GM18502 (cell line): ENCODE measurements at regions not wholly inside any gene's neighbourhood (a gene's known extent, or its start where the extent isn't known, plus 50 kb on each side); places are given as distances from the start of the nearest gene placed in this dataset.
"Not testable (repeated sequence)": the region's sequence is repeated elsewhere in the genome, so short reads cannot be mapped to it uniquely, and the experiment has no call there.

Experiments
- ATAC-seq: cut with Tn5 transposase; IDR thresholded peaks from one replicate; pipeline ENCODE4 v1.9.1; 2021; ENCODE audit warnings: mild to moderate bottlenecking; ENCODE audit not compliant: unreplicated experiment, poor library complexity

DNA sequence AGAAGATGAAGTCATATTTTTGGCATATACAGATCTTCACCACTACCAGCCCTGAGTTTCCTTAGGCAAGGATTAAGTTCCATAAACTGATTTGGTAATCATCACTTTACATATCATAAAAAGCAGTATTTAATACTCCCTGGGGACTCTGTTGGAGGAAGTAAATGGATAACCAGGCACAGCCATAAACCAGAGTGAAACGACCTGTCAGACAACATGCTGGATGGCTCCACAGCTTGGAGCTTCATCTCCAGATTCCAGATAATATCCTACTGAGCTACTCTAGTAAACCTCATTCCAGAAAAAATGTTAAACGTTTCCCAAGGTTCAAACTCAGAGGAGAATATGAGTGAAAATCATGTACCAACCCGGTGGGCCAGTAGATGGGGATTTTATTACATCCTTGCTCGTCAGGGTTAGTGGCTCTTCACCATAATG, 109.2 kb downstream of the BASP1 start:
- no peak for ATAC-seq

DNA sequence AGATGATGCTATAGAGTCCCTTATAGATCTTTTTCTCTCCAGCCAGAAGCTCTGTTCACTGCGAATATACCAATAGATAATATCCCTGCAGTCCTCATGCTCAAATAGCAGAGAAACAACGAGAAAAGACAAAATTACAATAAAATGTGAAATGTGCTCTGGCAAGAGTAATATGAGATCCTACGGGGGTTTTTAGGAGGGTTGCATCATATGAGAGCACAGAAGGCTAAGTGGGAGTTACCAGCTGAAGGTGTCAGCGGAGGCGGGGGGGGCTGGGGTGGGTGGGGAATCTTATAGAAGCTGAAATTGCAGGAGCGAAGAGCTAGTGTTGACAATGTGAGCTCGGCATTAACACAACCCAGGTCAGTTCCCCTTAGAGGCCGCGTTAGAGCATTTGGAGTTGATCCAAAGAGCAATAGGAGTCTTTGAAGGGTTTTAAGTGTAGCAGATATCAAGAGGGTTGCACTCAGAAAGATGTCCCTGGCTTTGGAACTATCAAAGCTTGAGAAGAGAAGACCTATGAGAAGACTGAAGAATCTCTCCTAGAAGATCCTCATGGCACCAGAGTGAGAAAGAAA, 109.7 kb downstream of the BASP1 start:
- no peak for ATAC-seq

DNA sequence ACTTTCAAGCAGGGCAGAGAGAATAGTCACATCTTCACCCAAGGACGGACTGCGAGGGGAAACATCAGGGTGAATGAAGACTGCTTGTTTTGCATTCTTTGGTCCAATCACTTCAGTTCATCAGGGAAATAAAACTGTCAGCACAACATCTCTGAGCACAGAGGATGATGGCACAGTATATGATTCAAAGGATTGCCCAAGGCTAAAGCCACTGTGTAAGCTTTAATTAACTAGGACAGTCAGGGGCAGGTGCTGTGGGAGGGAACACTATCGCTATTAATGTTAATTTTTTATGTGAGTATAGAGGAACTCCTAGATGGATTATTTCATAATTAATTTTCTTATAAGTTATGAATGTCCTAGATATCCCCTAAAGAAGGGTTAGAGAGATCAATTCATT, 112.1 kb downstream of the BASP1 start:
- no peak for ATAC-seq

DNA sequence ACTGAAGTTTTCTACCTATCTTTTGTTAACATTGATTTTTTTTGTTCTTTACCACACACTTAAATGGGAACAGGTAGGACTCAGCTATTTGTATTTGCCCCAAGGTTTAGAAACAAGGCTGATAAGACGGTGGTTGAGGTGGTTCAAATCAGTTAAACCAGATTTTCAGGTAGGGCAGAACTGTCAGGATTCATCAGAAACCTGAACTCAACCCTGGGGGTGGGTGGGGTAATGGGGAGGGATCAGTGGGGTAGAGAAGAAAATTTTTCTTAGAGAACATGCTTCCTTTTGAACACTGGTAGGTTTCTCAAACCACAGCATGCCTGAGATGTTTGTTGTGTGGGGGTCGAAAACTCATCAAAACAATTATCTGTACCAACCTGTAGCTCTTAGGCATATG, 113.0 kb downstream of the BASP1 start:
- ATAC-seq: no peak

DNA sequence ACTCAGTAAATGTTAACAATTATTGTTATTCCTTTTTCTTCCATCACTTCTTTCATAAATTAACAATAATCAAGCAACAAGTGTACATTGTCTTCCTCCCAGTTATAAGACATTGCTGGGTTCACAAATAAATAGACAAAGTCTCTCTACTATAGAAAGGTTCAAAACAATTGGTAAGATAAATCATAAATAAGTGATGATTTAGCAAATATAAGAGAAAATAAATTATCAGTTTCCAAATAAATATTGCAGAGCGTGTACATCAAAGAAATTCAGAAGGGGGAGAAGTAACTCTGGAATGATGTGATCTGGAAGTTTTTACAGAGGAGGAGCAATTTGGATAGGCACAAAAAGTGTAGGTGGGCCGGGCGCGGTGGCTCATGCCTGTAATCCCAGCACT, 114.2 kb downstream of the BASP1 start:
- ATAC-seq: no peak

DNA sequence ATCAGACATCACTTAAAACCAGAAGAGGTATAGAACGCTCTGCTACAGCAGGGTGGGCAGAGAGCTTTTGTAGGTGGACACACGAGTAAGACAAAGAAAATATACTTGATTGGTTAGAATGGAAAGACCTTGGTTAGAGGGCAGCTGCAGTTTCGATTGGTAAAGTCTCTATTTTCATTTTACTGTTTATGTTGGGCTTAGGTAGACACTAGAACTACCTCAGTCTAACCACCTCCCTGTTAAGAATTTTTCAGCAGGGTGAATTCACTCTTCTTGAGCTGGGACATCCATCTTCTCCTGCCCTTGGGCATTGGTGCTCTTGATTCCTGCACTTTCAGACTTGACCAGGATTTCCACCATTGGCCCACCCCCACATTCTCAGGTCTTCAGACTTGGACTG, 116.3 kb downstream of the BASP1 start:
- no peak for ATAC-seq

DNA sequence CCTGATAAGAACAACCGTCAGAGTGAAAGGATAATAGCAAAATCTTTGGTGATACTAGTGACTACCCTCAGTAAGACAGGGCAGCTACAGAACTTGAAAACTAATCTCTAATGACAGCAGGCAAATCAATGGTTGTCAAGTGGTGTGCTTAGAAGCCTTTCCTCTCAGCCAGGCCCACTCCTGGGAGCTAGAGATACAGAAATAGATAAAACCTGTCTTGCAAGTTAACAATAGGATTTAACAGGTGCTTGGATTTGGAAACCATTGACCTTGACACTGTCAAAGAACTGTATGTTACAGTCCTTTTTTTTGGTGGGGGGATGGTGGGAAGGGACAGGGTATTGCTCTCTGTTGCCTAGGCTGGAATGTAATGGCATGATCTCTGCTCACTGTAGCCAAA, 118.6 kb downstream of the BASP1 start:
- ATAC-seq: no peak

DNA sequence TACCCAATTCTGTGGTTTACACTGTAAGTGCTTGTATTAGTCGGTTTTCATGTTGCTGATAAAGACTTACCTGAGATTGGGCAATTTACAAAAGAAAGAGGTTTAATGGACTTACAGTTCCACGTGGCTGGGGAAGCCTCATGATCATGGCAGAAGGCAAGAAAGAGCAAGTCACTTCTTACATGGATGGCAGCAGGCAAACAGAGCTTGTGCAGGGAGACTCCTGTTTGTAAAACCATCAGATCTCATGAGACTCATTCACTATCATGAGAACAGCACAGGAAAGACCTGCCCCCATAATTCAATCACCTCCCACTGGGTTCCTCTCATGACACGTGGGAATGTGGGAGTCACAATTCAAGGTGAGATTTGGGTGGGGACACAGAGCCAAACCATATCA, 119.3 kb downstream of the BASP1 start:
- not testable (repeated sequence) for ATAC-seq

DNA sequence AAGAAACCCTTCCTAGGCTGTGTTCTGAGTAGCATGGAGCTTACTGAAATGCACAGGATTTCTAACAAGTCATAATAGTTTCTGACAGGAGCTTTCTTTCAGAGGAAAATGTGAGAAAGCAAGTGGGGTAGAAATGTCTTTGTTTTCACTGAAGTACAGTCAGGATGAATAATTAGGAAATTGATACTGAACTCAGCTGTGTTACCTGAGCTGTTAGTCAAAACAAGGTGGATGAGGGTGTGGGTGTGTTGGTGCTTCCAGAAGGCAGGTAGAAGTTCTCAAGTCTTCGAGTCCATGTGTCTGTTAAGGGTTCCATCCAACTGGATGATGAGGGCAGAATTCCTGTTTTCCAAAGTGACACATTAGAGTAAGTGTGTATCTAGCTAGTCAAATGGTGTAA, 122.4 kb downstream of the BASP1 start:
- no peak for ATAC-seq

DNA sequence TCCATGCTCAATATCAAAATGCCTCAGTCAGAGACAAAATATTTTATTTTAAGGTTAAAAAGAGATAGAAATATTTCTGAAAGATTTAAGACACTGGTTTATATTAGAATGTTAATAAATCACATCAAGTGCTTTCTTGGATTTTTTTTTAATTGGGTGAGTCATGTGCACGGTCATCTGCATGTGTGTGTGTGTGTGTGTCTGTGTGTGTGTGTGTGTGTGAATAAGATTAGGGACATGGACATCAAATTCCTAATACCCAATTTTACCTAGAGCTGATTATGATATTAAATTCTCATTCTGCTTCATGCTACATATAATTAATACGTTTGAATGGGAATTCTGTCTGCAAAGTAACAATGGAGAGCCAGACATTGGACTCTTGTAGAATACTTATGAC, 122.9 kb downstream of the BASP1 start:
- ATAC-seq: no peak

DNA sequence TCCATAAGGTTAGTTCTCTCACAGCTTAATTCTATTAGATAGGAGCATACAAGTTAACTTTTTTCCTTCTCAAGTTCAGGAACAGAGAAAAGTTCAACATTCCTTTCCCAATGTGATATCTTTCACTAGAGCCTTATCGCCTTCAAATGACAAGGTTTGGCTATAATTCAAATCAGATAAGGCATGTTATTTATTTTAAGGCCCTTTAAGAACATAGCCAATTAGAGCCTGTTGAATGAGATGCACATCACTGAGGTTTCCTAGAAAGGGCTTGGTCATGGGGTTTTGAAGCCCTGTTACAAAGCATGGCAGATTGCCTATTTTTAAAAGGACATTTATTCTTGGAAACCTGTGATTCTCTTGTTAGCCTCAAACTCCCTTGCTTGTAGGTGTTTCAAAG, 123.4 kb downstream of the BASP1 start:
- ATAC-seq: no peak

DNA sequence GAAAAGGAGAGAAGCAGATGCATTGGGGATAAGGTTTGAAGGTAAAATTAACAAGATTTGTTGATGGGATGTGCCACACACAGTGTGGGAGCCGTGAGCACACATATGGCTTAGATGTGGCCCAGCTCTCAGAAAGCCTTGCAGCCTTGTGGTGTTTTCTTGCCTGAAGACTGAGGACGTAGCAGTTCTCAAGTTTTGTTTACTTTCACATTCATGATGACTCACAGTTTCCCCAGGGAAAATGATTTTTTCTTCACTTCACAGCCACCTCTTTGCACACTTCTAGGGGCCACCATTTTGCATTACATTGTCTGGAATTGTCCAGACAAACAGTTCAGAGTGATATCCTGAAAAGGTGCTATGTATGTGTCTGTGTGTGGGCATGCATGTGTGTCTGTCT, 126.2 kb downstream of the BASP1 start:
- peak; percentile 87 for ATAC-seq

DNA sequence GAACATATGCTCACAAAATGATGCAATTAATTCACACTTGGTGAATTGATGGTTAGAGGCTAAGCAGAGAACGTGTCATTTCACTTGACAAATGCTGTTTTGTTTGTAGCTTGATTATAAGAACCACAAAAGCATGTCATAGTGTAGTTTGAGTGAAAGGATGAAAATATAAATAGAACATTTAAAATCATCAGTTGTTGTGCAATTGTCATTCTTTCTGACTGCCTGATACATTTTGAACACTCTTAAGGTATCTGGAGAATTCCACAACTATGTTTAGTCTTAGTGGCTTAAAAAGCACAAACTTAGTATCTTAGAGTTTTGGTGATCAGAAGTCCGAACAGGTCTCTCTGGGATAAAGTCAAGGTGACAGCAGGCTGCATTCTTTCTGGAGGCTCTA, 129.4 kb downstream of the BASP1 start:
- no peak for ATAC-seq

DNA sequence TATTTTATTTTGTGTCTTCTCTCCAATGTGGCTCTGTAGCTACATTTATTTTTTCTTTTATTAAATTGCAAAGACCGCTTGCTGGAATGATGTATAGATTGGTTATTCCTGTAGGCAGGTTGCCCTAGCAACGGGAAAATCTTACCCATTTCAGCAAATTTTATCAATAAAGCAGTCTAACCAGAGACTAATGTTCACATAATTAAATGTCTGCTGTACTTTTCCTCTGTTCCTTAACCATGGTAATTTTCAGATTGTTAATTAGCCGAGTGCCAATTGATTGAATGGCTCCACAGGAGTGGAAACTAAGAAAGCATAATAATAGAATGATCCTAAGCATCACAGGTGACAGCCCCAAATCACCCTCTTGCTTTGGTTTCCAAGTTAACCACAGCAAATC, 134.8 kb downstream of the BASP1 start:
- no peak for ATAC-seq

DNA sequence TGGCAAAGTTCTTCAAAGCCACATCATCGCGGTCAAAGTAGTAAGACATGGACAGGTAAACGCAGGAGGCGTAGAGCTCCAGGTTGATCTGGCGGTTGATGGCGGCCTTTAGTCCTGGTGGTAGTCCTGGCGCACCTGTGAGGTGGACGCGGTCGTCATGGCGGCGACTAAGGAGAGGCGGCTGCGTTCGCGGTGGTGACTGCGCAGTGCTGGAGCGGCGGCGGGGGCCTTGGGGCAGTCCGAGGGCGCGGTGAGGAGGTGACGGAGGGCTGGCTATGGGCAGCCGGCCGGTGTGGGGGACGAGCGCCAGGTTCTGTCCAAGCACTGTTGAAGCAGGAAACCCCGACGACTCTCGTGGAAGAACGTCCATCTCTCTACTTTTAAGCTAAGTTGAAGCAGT, 136.8 kb downstream of the BASP1 start:
- no peak for ATAC-seq

DNA sequence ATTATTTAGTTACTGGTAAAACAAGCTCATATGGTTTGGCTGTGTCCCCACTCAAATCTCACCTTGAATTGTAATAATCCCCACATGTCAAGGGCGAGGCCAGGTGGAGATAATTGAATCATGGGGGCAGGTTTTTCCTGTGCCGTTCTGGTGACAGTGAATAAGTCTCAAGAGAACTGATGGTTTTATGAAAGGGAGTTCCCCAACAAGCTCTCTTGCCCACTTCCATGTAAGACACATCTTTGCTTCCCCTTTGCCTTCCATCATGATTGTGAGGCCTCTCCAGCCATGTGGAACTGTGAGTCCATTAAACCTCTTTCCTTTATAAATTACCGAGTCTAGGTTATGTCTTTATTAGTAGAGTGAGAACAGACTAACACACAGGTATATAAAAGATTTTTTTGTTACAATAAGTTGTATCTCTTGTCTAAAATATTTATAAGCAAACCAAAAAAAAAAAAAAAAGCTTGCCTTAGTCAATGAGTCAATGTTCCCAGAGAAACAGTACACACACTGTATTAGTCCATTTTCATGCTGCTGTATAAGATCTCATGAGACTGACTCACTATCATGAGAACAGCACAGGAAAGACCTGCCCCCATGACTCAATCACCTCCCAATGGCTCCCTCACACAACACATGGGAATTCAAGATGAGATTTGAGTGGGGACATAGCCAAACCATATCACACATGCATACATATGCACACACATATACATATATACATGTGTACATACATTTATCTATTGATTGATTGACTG, 138.3 kb downstream of the BASP1 start:
- ATAC-seq: no peak

DNA sequence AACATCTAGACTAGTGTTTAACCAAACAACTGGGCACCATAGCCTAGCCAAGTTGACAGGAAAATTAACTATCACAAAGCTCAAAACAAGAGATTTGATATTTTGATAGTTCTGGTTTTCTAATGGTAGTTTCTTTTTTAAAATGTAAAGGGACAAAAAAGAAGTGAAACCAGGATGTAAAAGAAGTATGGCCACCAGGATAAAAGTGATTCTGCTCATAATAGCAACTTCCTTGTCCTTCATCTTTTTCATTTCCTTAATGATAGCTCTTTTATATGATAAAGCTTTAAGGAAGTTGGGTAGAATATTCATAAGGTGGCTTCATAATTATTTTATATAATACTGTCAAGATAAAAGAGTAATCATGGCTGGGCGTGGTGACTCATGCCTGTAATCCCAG, 139.1 kb downstream of the BASP1 start:
- no peak for ATAC-seq

DNA sequence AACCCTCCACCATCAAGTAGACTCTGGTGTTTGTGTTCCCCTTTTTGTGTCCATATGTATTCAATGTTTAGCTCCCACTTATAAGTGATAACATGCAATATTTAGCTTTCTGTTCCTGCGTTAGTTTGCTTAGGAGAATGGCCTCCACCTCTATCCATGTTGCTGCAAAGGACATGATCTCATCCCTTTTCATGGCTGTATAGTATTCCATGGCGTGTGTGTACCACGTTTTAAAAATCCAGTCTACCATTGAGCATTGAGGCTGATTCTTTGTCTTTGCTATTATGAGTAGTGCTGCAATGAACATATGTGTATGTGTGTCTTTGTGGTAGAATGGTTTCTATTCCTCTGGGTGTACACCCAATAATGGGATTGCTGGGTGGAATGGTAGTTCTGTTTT, 140.1 kb downstream of the BASP1 start:
- no peak for ATAC-seq

DNA sequence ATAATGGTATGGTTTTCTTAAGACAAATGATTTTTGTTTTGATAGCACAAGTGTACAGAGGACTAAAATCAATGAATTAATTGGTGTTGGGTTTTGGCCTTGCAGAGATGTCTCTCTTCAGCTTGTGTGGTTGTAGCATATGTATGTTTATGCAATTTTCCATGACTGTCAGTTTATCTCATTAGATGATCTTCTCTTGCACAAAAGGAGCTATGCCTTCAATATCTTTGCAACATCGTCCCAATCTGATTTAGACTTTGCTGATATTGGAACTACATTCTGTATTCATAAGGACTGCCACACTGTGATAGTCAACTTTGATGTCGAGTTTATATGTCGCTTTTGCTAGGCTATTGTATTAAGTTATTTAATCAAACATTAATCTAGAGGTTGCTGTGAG, 140.0 kb upstream of the TAF11L2 start:
- ATAC-seq: no peak

DNA sequence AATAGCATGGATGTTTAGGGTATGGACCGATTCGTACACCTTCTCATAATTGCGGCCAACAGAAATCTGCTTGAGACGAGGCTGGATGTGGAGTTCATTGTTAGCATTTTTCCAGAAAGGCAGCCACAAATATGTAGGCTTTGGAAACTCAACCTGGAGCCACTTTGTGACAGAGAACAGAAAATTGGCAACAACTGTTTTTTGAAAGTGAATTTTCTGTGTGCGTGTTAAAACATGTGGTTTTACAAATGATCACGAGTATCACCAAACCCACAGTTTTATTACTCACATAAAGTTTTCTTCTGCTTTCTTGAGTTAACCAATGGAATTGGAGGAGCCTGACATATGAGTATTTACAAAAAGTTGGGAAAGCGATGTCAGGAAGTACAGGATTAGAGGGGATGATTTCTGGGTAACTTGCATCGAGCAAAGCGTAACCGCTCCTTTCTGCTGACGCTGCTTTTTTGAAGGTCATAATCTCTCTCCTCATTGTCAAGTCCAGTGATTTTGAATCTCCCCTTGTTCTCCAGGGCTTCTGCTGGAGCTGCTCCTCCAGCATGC, 138.5 kb upstream of the TAF11L2 start:
- ATAC-seq: no peak

DNA sequence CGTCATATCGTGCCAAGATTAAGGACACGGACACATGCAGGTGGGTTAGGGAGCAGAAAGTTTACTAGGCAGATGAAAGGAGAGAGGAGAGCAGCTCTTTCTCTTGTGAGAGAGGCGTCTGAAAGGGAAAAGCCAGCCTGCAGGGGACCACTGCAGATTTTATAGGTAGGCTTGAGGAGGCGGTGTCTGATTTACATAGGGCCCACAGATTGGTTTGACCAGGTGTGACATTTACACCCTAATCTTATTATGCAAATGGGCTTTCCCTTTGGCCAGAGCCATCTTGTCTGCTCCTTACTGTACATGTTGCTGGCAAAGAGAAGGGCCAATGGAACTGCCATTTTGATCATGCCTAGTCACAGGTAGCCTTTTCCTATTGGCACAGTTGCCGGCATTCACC, 137.2 kb upstream of the TAF11L2 start:
- ATAC-seq: no peak

DNA sequence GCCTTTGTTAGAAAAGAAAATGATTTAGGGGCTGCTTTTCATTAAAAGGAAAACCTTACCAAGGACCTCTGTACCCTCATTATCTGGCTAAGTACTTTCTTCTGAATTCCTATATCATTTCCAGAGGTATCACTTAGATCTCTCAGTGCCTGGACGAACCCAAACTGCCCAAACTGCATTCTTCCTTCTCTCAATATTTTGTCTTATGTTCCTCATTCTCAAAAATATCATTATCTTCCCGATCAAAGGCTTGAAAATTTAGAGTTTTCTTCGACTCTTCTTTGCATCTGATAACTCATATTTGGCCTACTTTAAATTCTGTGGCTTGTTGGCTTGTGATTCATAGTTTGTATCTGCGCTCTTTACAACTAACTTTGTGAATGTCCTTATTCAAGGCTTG, 136.7 kb upstream of the TAF11L2 start:
- no peak for ATAC-seq
